ENCODE measurements at regions not wholly inside any gene's neighbourhood (a gene's known extent, or its start where the extent isn't known, plus 50 kb on each side); places are given as distances from the start of the nearest gene placed in this dataset.

DNA sequence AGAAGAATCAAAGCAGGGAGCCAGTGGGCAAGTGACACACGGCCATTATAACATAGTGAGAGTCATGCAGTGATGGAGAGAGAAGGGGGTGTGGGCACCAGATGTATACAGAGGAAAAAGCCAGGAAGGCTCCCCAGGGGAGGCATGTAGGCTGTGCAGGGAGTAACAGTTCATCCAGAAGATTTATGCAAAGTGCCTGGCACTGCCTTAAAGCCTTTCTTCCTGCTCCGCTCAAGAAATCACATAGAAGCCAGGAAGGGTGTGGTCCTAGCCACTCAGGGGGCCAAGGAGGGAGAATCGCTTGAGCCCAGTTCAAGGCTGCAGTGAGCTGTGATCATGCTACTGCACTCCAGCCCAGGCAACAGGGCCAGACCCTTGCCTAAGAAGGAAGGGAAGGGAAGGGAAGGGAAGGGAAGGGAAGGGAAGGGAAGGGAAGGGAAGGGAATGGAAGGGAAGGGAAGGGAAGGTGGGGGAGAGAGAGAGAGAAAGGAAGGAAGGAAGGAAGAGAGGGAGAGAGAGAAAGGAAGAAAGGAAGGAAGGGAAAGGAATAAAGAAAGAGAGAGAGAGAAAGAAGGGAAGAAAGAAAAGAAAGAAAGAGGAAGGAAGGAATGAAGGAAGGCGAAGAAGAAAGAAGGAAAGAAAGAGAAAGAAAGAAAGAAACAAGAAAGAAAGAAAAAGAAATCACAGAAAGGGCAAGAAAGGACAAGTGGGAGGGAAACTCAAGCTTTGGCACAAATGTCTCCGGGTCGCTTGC, 89.8 kb downstream of the LHX2 start:
- CTCF ChIA-PET = no interaction called here

DNA sequence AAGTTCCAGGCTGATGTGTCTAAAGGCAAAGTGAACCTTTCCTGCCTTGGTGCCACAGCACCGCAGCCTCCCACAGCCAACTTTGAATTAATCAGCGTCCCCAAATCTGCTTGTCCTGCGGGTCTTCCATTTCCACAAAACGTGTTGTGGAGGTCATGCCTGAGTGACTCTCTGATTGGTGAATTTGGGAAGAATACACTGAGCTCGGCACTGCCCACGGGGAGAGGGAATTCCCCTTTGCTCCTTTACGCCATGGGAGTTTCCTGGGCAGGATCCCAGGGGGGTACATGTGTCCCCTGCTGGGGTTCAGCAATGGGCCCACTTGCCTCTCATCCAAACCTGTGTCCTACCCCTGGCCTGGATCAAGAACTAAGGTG, 90.4 kb downstream of the LHX2 start:
- H3K27ac ChIP-seq = no peak overlapping the region
- ChIA-PET POLR2A (ENCODE audit: low non-redundant PET) (no interaction called here), CTCF (no interaction called here)
- no peak for DNase-seq (ENCODE audit: low spot score)
- TF ChIP-seq, protein P1, sequence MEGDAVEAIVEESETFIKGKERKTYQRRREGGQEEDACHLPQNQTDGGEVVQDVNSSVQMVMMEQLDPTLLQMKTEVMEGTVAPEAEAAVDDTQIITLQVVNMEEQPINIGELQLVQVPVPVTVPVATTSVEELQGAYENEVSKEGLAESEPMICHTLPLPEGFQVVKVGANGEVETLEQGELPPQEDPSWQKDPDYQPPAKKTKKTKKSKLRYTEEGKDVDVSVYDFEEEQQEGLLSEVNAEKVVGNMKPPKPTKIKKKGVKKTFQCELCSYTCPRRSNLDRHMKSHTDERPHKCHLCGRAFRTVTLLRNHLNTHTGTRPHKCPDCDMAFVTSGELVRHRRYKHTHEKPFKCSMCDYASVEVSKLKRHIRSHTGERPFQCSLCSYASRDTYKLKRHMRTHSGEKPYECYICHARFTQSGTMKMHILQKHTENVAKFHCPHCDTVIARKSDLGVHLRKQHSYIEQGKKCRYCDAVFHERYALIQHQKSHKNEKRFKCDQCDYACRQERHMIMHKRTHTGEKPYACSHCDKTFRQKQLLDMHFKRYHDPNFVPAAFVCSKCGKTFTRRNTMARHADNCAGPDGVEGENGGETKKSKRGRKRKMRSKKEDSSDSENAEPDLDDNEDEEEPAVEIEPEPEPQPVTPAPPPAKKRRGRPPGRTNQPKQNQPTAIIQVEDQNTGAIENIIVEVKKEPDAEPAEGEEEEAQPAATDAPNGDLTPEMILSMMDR (conservative IDR thresholded peaks at IDR 0.05; ENCODE audit: low read depth) = no peak

More for the DNA sequence above, 89.8 kb downstream of the LHX2 start:
- POLR2A ChIA-PET (ENCODE audit: low non-redundant PET) = no interaction called here
- DNase-seq (ENCODE audit: low spot score) = no peak
- TF ChIP-seq, protein P1 (conservative IDR thresholded peaks at IDR 0.05; ENCODE audit: low read depth) = no peak
- H3K27ac ChIP-seq = no peak overlapping the region

DNA sequence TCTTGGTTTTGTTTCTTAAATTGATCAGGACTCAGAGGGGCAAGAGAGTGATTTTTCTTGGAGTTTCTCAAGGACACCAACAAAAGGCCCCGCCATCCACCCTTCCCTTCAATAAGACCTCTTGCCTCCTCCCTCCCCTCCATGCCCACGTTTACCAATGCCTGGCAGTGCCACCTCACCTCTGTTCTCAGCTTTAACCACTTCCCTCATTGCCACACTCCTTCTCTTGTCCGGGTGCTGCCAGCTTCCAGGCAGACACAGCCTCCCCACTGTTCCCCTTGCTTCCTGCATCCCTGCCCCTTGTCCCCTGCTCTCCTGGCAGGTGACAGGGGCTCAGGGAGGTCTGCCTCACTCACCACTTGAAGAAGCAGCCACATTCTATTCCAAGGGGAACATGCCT, 90.8 kb downstream of the LHX2 start:
- TF ChIP-seq, protein P1 (conservative IDR thresholded peaks at IDR 0.05; ENCODE audit: low read depth) = no peak
- POLR2A ChIA-PET (ENCODE audit: low non-redundant PET) = no interaction called here
- no peak overlapping the region for H3K27ac ChIP-seq
- DNase-seq (ENCODE audit: low spot score) = no peak
- CTCF ChIA-PET = interaction anchor here (0.9 kb wide), 1 partner anchor 62 kb away, joined by 4 read pairs; no protein-coding TSS in a partner anchor

DNA sequence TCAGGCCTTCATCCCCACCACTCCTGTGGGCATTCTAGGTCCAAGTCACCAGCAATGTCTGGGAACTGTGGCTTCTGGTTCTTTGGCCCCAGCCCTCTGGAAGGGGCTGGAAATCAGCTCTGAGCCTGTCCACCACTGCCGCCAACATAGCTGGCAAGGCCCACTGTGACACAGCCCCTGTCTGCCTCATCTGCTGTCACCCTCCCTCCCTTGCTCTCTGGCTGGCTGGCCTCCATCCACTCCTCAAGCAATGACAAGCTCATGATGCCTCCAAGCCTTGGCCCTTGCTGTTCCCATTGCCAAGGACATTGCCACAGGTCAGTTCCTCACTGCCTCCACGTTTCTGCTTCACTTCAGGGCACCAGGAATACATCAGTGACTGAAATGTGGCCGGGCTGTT, 93.7 kb downstream of the LHX2 start:
- CTCF ChIA-PET = no interaction called here

DNA sequence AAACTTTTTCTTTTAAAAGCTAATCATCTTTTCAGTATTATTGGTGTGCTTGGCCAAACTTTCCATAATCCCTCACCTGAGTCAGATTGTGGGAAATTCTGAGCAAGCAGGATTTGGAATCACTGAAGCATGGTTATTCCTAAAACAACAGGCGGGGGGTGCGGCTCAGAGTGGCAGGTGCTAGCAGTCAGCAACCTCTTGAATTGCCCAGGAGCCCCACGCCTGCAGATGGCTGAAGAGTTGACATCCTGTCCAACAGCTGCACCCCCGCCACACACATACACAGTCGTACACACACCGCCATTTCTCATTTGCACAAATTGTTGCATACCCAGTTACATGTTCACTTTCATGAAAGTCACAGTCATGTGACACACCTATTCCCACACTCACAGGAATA, 96.6 kb downstream of the LHX2 start:
- ChIA-PET CTCF (interaction anchor here (0.7 to 1.0 kb wide), 2 partner anchors 18 to 865 kb away, joined by 6 to 8 read pairs; no protein-coding TSS in a partner anchor), POLR2A (ENCODE audit: low non-redundant PET) (no interaction called here)
- no peak for DNase-seq (ENCODE audit: low spot score)
- TF ChIP-seq, protein P1 (conservative IDR thresholded peaks at IDR 0.05; ENCODE audit: low read depth) = no peak
- no peak overlapping the region for H3K27ac ChIP-seq

More for the DNA sequence above, 93.7 kb downstream of the LHX2 start:
- TF ChIP-seq, protein P1 (conservative IDR thresholded peaks at IDR 0.05; ENCODE audit: low read depth) = no peak
- H3K27ac ChIP-seq = no peak overlapping the region
- no peak for DNase-seq (ENCODE audit: low spot score)
- POLR2A ChIA-PET (ENCODE audit: low non-redundant PET) = no interaction called here

DNA sequence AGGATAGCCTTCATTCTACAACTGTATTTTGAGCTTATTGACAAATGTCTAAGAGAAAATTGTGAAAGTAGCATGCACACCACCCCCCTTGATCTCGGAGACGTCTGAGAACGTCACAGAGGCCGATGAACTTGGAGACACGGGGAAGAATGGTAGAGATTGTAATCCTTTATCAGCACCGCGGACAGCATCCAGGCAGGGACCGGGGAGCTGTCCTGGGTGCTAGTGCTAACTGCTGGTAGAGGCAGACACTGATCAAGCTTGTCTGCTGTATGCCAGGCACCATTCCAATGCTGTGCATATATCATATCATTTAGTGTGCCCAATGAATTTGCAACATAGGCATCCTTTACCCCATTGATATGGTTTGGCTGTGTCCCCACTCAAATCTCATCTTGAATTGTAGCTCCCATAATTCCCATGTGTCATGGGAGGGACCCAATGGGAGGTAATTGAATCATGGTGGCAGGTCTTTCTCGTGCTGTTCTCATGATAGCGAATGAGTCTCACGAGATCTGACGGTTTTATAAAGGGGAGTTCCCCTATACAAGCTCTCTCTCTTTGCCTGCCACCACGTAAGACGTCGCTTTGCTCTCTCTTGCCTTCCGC, 98.8 kb downstream of the LHX2 start:
- ChIA-PET CTCF (interaction anchor here (0.6 to 1.1 kb wide), 5 partner anchors 10 to 567 kb away, joined by 3 to 4 read pairs (median 3); no protein-coding TSS in a partner anchor), POLR2A (ENCODE audit: low non-redundant PET) (no interaction called here)
- TF ChIP-seq, protein P1 (conservative IDR thresholded peaks at IDR 0.05; ENCODE audit: low read depth) = no peak
- peak; percentile 88 for DNase-seq (ENCODE audit: low spot score)
- H3K27ac ChIP-seq = no peak overlapping the region

Data from RWPE1 (cell line).